Fibroblast of villous mesenchyme (primary cell): ENCODE measurements at regions not wholly inside any gene's neighbourhood (a gene's known extent, or its start where the extent isn't known, plus 50 kb on each side); places are given as distances from the start of the nearest gene placed in this dataset.

Experiments
- DNase-seq: peaks from one replicate; pipeline ENCODE4 v3.0.0-alpha.2; 2010; ENCODE audit warnings: low read depth
- H3K4me3 ChIP-seq: 2 replicates; pipeline ENCODE4 v1.5.1; 2011; ENCODE audit warnings: low read depth, mild to moderate bottlenecking, low read length
- TF ChIP-seq, protein P1 (sequence below): IDR thresholded peaks from 2 replicates; pipeline ENCODE4 v1.5.1; 2012; ENCODE audit warnings: low read depth, mild to moderate bottlenecking, low read length; ENCODE audit not compliant: insufficient read depth

DNA sequence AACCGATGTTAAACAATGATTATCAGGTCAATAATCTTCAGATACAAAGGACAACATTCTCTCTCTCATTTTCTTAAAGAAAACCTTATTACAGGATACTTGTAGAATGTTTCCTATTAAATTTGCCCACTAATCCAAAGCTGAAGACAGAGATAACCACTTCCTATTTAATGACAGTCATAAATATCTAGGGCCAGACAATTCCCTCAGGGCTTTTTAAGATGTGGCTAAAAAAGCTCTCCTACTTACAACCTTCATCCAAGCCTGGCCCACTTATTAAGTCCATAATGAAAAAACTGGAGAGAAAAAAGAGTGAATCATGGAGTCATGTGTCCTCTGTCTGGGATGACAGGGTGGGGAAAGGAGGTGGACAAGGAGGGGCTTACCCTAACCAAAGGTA is 235.9 kb downstream of the KLF12 start:
- no peak overlapping the region for H3K4me3 ChIP-seq
- TF ChIP-seq, protein P1, sequence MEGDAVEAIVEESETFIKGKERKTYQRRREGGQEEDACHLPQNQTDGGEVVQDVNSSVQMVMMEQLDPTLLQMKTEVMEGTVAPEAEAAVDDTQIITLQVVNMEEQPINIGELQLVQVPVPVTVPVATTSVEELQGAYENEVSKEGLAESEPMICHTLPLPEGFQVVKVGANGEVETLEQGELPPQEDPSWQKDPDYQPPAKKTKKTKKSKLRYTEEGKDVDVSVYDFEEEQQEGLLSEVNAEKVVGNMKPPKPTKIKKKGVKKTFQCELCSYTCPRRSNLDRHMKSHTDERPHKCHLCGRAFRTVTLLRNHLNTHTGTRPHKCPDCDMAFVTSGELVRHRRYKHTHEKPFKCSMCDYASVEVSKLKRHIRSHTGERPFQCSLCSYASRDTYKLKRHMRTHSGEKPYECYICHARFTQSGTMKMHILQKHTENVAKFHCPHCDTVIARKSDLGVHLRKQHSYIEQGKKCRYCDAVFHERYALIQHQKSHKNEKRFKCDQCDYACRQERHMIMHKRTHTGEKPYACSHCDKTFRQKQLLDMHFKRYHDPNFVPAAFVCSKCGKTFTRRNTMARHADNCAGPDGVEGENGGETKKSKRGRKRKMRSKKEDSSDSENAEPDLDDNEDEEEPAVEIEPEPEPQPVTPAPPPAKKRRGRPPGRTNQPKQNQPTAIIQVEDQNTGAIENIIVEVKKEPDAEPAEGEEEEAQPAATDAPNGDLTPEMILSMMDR = no peak
- DNase-seq = peak; percentile 37

- no peak overlapping the region for H3K4me3 ChIP-seq
- TF ChIP-seq, protein P1 = no peak
- DNase-seq = no peak
These were observed 239.1 kb downstream of the KLF12 start for GRCh38 chr13:73894995-73895571.

DNA sequence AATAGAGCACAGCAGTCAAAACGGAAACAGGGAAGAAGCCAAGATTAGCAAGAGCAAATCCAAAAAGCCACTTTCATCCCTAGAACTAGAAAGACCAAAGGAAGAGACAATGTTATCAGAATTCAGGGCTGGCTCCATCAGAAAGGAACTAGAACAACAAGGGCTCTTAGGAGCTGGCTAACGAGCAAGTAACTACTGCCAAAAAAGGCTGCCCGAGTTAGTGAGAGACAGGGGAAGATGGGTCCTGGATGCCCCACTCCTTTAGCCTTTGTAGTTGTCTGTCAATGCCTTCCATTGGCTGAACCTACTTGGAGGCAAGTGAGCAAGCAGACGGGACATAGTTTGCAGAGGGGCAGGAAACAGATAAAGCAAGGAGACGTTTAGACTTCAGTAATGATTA is 240.4 kb downstream of the KLF12 start:
- no peak for DNase-seq
- H3K4me3 ChIP-seq = no peak overlapping the region
- TF ChIP-seq, protein P1 = no peak

DNA sequence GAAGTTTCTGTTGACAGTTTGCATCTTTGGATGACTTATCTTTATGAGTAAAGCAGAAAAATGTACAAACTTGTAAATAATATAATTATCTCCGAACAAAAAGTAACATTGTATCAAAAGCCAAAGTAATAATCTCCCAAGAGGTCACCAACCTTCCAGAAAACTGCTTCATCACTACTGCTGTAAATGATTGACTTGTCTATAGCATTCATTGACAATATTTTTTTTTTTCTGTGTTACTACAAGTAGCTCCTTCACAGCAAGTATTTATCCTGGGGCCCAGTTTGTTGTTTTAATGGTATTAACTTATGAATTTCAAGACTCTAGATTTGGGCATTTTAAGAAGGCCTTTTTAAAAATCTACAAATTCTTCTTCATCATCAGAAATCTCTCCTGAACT is 242.4 kb downstream of the KLF12 start:
- DNase-seq = no peak
- no peak overlapping the region for H3K4me3 ChIP-seq
- TF ChIP-seq, protein P1 = no peak

DNA sequence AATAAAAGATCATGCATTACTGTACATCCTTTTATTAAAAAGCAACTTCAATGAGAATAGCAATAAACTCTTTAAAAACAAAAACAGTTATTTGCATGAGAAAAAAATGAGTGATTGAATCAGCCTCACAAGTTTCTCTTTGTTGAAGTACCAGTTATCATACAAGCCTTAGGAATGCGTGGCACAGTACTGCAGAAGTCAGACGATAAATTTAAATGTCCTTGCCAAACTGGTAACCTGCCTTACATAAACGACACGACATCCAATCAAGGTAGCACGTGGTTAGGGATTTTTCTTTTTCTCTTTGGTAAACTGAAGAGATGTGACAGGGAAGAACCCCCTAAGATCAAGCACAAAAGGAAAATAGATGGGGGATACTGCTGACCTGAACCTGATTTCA is 251.0 kb downstream of the KLF12 start:
- TF ChIP-seq, protein P1 = no peak
- no peak for DNase-seq

DNA sequence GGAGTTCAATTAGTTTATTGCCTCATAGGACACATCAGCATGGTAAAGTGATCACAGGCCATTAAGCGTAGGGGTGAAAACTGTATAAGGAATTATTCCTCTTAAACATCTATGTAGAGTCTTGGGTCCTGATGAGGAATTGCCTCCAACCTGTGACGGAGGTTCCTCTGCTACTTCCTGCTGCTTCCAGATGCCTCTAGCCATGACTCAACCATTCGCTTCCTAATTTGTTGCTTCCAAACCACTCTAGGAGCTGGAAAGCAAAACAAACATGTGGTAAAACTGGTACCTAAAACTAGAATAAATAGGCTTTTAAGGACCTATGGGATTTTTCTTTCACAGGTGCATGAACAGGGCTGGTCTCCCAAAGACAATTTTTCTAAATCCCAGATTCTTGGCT is 253.8 kb downstream of the KLF12 start:
- DNase-seq = peak; percentile 11
- H3K4me3 ChIP-seq = no peak overlapping the region
- TF ChIP-seq, protein P1 = no peak

More for the DNA sequence above, 251.0 kb downstream of the KLF12 start:
- H3K4me3 ChIP-seq = no peak overlapping the region
